HepG2 (cell line): ENCODE measurements at regions not wholly inside any gene's neighbourhood (a gene's known extent, or its start where the extent isn't known, plus 50 kb on each side); places are given as distances from the start of the nearest gene placed in this dataset.
A peak's percentile ranks its signal among the peaks of the same experiment; 100 is the strongest.

Experiments
- BRCA1 ChIP-seq: sonication (generic); formaldehyde crosslinking; IDR thresholded peaks from 2 replicates; pipeline ENCODE4 v1.4.0; 2020; ENCODE audit warnings: missing genetic modification reagents
- CHD4 ChIP-seq: fragments of 200-600 bp; sonication (generic); IDR thresholded peaks from 2 replicates; pipeline ENCODE4 v1.7.0; 2017; ENCODE audit warnings: mild to moderate bottlenecking, low read length, borderline replicate concordance
- DBP ChIP-seq: sonication (generic); formaldehyde crosslinking; IDR thresholded peaks from 2 replicates; pipeline ENCODE4 v1.4.0; 2020; ENCODE audit warnings: missing genetic modification reagents; ENCODE audit errors: not compliant biosample characterization
- ELF3 ChIP-seq: IDR thresholded peaks from 2 replicates; pipeline ENCODE4 v1.6.1; 2016; ENCODE audit warnings: missing genetic modification reagents, missing compliant biosample characterization
- FOXP1 ChIP-seq, 2 experiments: fragments of 450-650 bp in 1 of 2; IDR thresholded peaks; 2 replicates each; pipeline ENCODE4 v1.6.1; 2017 to 2018; ENCODE audit warnings: antibody characterized with exemption in 1 of 2
- HCFC1 ChIP-seq: fragments of 150-350 bp; IDR thresholded peaks from 2 replicates; pipeline ENCODE4 v1.6.1; 2014; ENCODE audit warnings: low read depth, low read length
- JUND ChIP-seq: sonication (generic); formaldehyde crosslinking; IDR thresholded peaks from 2 replicates; pipeline ENCODE4 v1.8.0; 2022; ENCODE audit warnings: mild to moderate bottlenecking, missing genetic modification reagents
- NFE2L1 ChIP-seq: sonication (generic); formaldehyde crosslinking; IDR thresholded peaks from 2 replicates; pipeline ENCODE4 v1.4.0; 2020; ENCODE audit warnings: missing genetic modification reagents, mild to moderate bottlenecking, borderline replicate concordance
- PBX3 ChIP-seq: sonication (generic); formaldehyde crosslinking; IDR thresholded peaks from 2 replicates; pipeline ENCODE4 v1.8.1; 2023; ENCODE audit warnings: missing genetic modification reagents, inconsistent platforms, borderline replicate concordance
- SNAI1 ChIP-seq: sonication (generic); formaldehyde crosslinking; IDR thresholded peaks from 2 replicates; pipeline ENCODE4 v1.5.0; 2020; ENCODE audit warnings: mild to moderate bottlenecking, missing genetic modification reagents, borderline replicate concordance
- TAF15 ChIP-seq: fragments of 200-400 bp; formaldehyde crosslinking; IDR thresholded peaks from one replicate; pipeline ENCODE4 v1.6.1; 2018; ENCODE audit warnings: mild to moderate bottlenecking, low read depth, low read length; ENCODE audit not compliant: poor library complexity, severe bottlenecking
- ZNF263 ChIP-seq: sonication (generic); formaldehyde crosslinking; IDR thresholded peaks from 2 replicates; pipeline ENCODE4 v1.4.0; 2020; ENCODE audit warnings: missing genetic modification reagents
- ZNF326 ChIP-seq: sonication (generic); formaldehyde crosslinking; IDR thresholded peaks from 2 replicates; pipeline ENCODE4 v1.4.0; 2020; ENCODE audit warnings: missing genetic modification reagents, borderline replicate concordance
- ZNF557 ChIP-seq: sonication (generic); formaldehyde crosslinking; IDR thresholded peaks from 2 replicates; pipeline ENCODE4 v1.4.0; 2020; ENCODE audit warnings: missing genetic modification reagents
- ZNF564 ChIP-seq: sonication (generic); formaldehyde crosslinking; IDR thresholded peaks from 2 replicates; pipeline ENCODE4 v1.8.1; 2023; ENCODE audit warnings: mild to moderate bottlenecking, missing genetic modification reagents
- ZNF878 ChIP-seq: sonication (generic); formaldehyde crosslinking; IDR thresholded peaks from 2 replicates; pipeline ENCODE4 v1.8.1; 2023; ENCODE audit warnings: mild to moderate bottlenecking, missing genetic modification reagents, moderate library complexity
- TF ChIP-seq, protein P1 (sequence below): sonication (generic); formaldehyde crosslinking; IDR thresholded peaks from 2 replicates; pipeline ENCODE4 v1.8.1; 2023; ENCODE audit warnings: mild to moderate bottlenecking, missing genetic modification reagents
- TF ChIP-seq, protein P2 (sequence below): sonication (generic); formaldehyde crosslinking; IDR thresholded peaks from 2 replicates; pipeline ENCODE4 v1.8.0; 2022; ENCODE audit warnings: mild to moderate bottlenecking, missing genetic modification reagents; ENCODE audit not compliant: insufficient replicate concordance

GRCh38 chrX:10939424-10939823 is 171.7 kb upstream of the HCCS start (continued):
- TF ChIP-seq ZNF557 (CRISPR knock-in tag) (no peak), ZNF263 (CRISPR knock-in tag) (no peak), HCFC1 (no peak), ZNF878 (CRISPR knock-in tag) (no peak), JUND (CRISPR knock-in tag) (peak; percentile 57; the same call in 1 of the 2 replicates), ELF3 (CRISPR knock-in tag) (no peak), TAF15 (no peak), DBP (CRISPR knock-in tag) (no peak), BRCA1 (CRISPR knock-in tag) (no peak), ZNF326 (CRISPR knock-in tag) (no peak), PBX3 (CRISPR knock-in tag) (no peak), FOXP1 (IDR thresholded peaks at IDR 0.05) (no peak), FOXP1 (CRISPR knock-in tag; IDR thresholded peaks at IDR 0.05) (0 out of 2 replicates have a peak, but pooled peaks have one; percentile 12), CHD4 (no peak), SNAI1 (CRISPR knock-in tag) (no peak), ZNF564 (CRISPR knock-in tag) (no peak), NFE2L1 (CRISPR knock-in tag) (no peak)
- TF ChIP-seq, protein P1, sequence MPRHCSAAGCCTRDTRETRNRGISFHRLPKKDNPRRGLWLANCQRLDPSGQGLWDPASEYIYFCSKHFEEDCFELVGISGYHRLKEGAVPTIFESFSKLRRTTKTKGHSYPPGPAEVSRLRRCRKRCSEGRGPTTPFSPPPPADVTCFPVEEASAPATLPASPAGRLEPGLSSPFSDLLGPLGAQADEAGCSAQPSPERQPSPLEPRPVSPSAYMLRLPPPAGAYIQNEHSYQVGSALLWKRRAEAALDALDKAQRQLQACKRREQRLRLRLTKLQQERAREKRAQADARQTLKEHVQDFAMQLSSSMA (CRISPR knock-in tag), result no peak
- TF ChIP-seq, protein P2, sequence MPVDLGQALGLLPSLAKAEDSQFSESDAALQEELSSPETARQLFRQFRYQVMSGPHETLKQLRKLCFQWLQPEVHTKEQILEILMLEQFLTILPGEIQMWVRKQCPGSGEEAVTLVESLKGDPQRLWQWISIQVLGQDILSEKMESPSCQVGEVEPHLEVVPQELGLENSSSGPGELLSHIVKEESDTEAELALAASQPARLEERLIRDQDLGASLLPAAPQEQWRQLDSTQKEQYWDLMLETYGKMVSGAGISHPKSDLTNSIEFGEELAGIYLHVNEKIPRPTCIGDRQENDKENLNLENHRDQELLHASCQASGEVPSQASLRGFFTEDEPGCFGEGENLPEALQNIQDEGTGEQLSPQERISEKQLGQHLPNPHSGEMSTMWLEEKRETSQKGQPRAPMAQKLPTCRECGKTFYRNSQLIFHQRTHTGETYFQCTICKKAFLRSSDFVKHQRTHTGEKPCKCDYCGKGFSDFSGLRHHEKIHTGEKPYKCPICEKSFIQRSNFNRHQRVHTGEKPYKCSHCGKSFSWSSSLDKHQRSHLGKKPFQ (CRISPR knock-in tag), result no peak
